WERI-Rb-1 (cell line): ENCODE measurements at regions not wholly inside any gene's neighbourhood (a gene's known extent, or its start where the extent isn't known, plus 50 kb on each side); places are given as distances from the start of the nearest gene placed in this dataset.

ENCODE experiments used
- DNase-seq: peaks from one replicate; pipeline ENCODE4 v3.0.0-alpha.2; 2020
- H3K27ac ChIP-seq: fragments of 250-450 bp; sonication (Bioruptor Pico); 2 replicates; pipeline ENCODE4 v1.5.1; 2020; ENCODE audit warnings: mild to moderate bottlenecking, moderate library complexity
- H3K27me3 ChIP-seq: fragments of 250-450 bp; sonication (Bioruptor Pico); 2 replicates; pipeline ENCODE4 v1.5.1; 2021; ENCODE audit warnings: mild to moderate bottlenecking, low read depth, moderate library complexity; ENCODE audit not compliant: insufficient read depth, severe bottlenecking
- H3K36me3 ChIP-seq: fragments of 250-450 bp; sonication (Bioruptor Pico); 2 replicates; pipeline ENCODE4 v1.5.1; 2020; ENCODE audit warnings: mild to moderate bottlenecking, moderate library complexity
- H3K4me3 ChIP-seq: 2 replicates; pipeline ENCODE4 v1.5.1; 2011; ENCODE audit warnings: low read depth, mild to moderate bottlenecking, control low read depth, low read length
- H3K9me3 ChIP-seq: fragments of 250-450 bp; sonication (Bioruptor Pico); 2 replicates; pipeline ENCODE4 v1.5.1; 2021; ENCODE audit warnings: mild to moderate bottlenecking, moderate library complexity; ENCODE audit not compliant: severe bottlenecking
- CTCF ChIP-seq: IDR thresholded peaks from 2 replicates; pipeline ENCODE4 v1.5.1; 2011; ENCODE audit warnings: low read depth, mild to moderate bottlenecking, control low read depth, inconsistent platforms, low read length

- Histone ChIP-seq H3K4me3 (no peak overlapping the region), H3K36me3 (no peaks in the 10 kb centered on the region), H3K27me3 (peaks cover 72% of the 10 kb centered on the region), H3K27ac (no peak overlapping the region), H3K9me3 (no peaks in the 10 kb centered on the region)
- no peak for DNase-seq
- no peak for TF ChIP-seq CTCF
Observed at GRCh38 chr5:35369965-35370790, 139.9 kb upstream of the PRLR start.

GRCh38 chr5:35367526-35367925 is 137.2 kb upstream of the PRLR start:
- Histone ChIP-seq H3K36me3 (no peaks in the 10 kb centered on the region), H3K27me3 (peaks cover 71% of the 10 kb centered on the region), H3K27ac (no peak overlapping the region), H3K9me3 (no peaks in the 10 kb centered on the region), H3K4me3 (no peak overlapping the region)
- DNase-seq, result no peak
- no peak for TF ChIP-seq CTCF

GRCh38 chr5:35365758-35366157 is 135.5 kb upstream of the PRLR start:
- H3K27ac ChIP-seq, result no peak overlapping the region
- H3K4me3 ChIP-seq, result no peak overlapping the region
- H3K27me3 ChIP-seq, result peaks cover 73% of the 10 kb centered on the region
- no peaks in the 10 kb centered on the region for H3K36me3 ChIP-seq
- no peak for DNase-seq
- no peak for TF ChIP-seq CTCF
- H3K9me3 ChIP-seq, result no peaks in the 10 kb centered on the region

- H3K27me3 ChIP-seq, result peaks cover 74% of the 10 kb centered on the region
- DNase-seq, result no peak
- no peak overlapping the region for H3K4me3 ChIP-seq
- TF ChIP-seq CTCF, result no peak
- H3K9me3 ChIP-seq, result no peaks in the 10 kb centered on the region
- no peak overlapping the region for H3K27ac ChIP-seq
- H3K36me3 ChIP-seq, result no peaks in the 10 kb centered on the region
Observed at GRCh38 chr5:35364350-35364749, 134.1 kb upstream of the PRLR start.

GRCh38 chr5:35363387-35363965 is 133.2 kb upstream of the PRLR start:
- TF ChIP-seq CTCF, result no peak
- H3K27ac ChIP-seq, result no peak overlapping the region
- H3K9me3 ChIP-seq, result no peaks in the 10 kb centered on the region
- H3K4me3 ChIP-seq, result no peak overlapping the region
- H3K36me3 ChIP-seq, result no peaks in the 10 kb centered on the region
- DNase-seq, result no peak
- peaks cover 72% of the 10 kb centered on the region for H3K27me3 ChIP-seq
